HUES6 (cell line): ENCODE measurements at regions not wholly inside any gene's neighbourhood (a gene's known extent, or its start where the extent isn't known, plus 50 kb on each side); places are given as distances from the start of the nearest gene placed in this dataset.
"Not testable (repeated sequence)": the region's sequence is repeated elsewhere in the genome, so short reads cannot be mapped to it uniquely, and the experiment has no call there.

Source experiments
- H3K27ac ChIP-seq: 2 replicates; pipeline ENCODE4 v1.7.0; 2013; ENCODE audit warnings: low read depth, mild to moderate bottlenecking, low read length, inconsistent platforms
- H3K27me3 ChIP-seq: 2 replicates; pipeline ENCODE4 v1.6.1; 2013; ENCODE audit warnings: low read length; ENCODE audit not compliant: control insufficient read depth, insufficient read depth
- H3K36me3 ChIP-seq: 2 replicates; pipeline ENCODE4 v1.6.1; 2013; ENCODE audit warnings: low read length; ENCODE audit not compliant: control insufficient read depth, insufficient read depth
- H3K4me1 ChIP-seq: 2 replicates; pipeline ENCODE4 v1.6.1; 2013; ENCODE audit warnings: low read length; ENCODE audit not compliant: control insufficient read depth, insufficient read depth
- H3K4me3 ChIP-seq: 2 replicates; pipeline ENCODE4 v1.5.1; 2013; ENCODE audit warnings: low read depth, low read length
- H3K9ac ChIP-seq: one replicate; pipeline ENCODE4 v1.6.1; 2013; ENCODE audit warnings: mild to moderate bottlenecking, low read length
- H3K9me3 ChIP-seq: 2 replicates; pipeline ENCODE4 v1.6.1; 2013; ENCODE audit warnings: low read depth, low read length; ENCODE audit not compliant: control insufficient read depth, insufficient read depth

DNA sequence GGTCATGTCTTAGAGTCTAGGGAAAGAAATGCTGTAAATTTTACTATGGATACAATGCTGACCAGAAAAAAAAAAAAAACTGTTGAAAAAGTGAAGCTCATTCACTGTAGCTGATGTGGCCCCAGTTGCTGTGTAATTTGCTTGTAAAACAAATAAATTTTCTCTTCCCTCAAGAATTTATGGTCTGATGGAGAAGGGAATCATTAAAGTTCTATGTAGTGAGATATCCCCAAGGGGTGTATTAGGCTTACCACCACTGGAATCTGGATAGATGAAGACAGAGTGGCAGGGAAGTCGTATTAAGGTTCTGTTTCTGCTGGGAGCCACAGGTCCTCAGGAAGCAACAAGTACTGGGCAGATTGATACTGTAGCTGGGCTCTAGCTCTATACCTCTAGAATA lies 860.0 kb downstream of the LTN1 start:
- peaks cover 27% of the 10 kb centered on the region for H3K9me3 ChIP-seq
- no peak overlapping the region for H3K4me3 ChIP-seq
- no peak overlapping the region for H3K9ac ChIP-seq
- H3K4me1 ChIP-seq, result no peaks in the 10 kb centered on the region
- H3K27ac ChIP-seq, result no peak overlapping the region
- H3K36me3 ChIP-seq, result no peaks in the 10 kb centered on the region
- no peaks in the 10 kb centered on the region for H3K27me3 ChIP-seq

DNA sequence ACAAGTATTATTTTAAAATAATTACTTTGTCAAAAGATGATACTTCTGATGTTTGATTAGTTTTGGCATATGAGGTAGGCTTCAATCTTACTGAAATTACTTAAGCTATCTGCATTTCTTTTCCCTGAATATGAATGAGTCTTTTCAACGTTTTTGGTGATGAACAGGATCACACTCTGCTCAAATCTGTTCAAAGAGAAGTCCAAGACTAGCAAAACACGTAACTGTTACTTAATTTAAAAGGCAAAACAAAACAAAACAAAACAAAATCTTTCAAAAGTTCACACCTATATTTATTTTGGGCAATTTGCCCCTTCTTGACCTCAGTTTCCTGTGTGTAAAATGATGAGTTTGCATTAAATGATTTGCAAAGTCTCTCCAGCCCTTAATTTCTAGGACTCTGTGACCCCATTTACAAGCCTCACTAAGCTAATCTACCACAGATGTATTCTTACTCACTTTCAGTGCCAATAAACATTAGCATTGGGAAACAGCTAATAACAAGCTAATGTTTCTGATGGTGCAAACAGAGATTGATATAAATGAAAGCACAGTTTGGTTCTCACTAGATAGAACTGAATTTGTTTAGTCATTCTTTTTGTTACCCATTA lies 865.4 kb downstream of the LTN1 start:
- no peaks in the 10 kb centered on the region for H3K27me3 ChIP-seq
- no peaks in the 10 kb centered on the region for H3K36me3 ChIP-seq
- H3K27ac ChIP-seq, result no peak overlapping the region
- H3K9ac ChIP-seq, result no peak overlapping the region
- H3K9me3 ChIP-seq, result peaks cover 20% of the 10 kb centered on the region
- H3K4me1 ChIP-seq, result no peaks in the 10 kb centered on the region
- H3K4me3 ChIP-seq, result no peak overlapping the region

DNA sequence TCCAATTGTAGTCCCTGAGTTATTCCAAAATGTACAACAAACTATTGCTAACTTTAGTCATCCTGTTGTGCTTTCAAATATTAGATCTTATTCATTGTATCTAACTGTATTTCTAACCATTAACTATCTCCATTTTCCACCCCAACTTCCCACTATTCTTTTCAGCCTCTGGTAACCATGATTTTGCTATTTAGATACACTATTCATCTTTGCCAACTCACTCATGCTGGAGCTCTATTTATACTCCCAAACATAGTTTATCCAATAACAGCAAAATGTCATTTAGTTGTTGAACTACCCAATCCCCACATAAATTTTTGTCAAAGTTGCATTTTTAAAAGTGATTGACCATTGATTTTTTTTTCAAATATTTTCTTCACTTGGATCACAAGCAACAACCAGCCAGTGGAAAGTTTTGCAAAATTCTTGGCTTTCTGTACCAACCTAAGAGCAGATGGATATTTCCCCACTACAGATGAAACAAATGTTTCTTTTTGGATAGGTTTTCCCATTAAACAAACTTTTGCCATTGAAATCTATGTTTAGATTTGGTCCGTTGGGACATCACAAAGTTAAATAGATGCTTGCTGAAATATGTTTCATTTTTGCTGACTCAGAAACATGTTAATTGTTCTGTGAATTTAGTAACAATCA lies 866.0 kb downstream of the LTN1 start:
- H3K4me1 ChIP-seq, result no peaks in the 10 kb centered on the region
- H3K9me3 ChIP-seq, result peaks cover 15% of the 10 kb centered on the region
- H3K36me3 ChIP-seq, result no peaks in the 10 kb centered on the region
- H3K9ac ChIP-seq, result no peak overlapping the region
- H3K27me3 ChIP-seq, result no peaks in the 10 kb centered on the region
- no peak overlapping the region for H3K4me3 ChIP-seq
- H3K27ac ChIP-seq, result no peak overlapping the region

DNA sequence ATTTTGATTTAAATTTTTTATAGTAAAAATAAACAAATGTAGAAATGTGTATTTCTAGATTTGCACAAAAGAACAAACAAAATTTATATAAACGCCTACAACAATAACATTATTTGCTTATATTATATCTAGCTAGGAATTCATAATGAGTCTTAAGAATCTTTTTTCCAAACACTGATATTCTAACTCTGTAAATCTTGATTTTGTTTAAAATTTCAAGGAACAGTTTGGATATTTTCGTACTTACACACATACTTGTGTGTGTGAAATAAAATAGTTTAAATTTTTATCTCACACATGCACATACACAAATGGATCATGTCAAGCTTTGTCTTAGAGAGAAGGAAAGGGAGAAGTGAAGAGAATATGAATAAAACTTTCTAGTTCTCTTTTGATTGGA lies 868.1 kb downstream of the LTN1 start:
- Histone ChIP-seq H3K27me3 (no peaks in the 10 kb centered on the region), H3K4me1 (no peaks in the 10 kb centered on the region), H3K4me3 (no peak overlapping the region), H3K36me3 (no peaks in the 10 kb centered on the region), H3K9ac (no peak overlapping the region), H3K9me3 (no peaks in the 10 kb centered on the region), H3K27ac (no peak overlapping the region)

DNA sequence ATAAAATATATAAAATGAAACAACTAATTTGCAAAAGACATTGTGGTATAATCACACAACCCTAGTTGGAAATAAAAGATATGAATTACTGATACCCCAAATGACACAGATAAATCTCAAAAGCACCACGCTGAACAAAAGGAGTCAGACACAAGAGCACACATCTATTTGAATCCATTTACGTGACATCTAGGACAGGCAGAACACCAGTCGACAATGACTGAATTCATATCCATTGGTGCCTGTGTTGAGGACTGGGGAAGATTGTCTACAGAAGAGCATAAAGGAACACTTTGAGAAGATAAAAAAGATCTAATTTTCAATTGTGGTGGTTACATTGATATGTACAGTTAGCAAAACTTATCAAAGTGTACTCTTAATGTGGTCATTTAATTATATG lies 874.1 kb downstream of the LTN1 start:
- H3K9ac ChIP-seq, result no peak overlapping the region
- H3K4me1 ChIP-seq, result no peaks in the 10 kb centered on the region
- H3K27ac ChIP-seq, result no peak overlapping the region
- no peaks in the 10 kb centered on the region for H3K27me3 ChIP-seq
- no peaks in the 10 kb centered on the region for H3K9me3 ChIP-seq
- no peaks in the 10 kb centered on the region for H3K36me3 ChIP-seq
- no peak overlapping the region for H3K4me3 ChIP-seq

DNA sequence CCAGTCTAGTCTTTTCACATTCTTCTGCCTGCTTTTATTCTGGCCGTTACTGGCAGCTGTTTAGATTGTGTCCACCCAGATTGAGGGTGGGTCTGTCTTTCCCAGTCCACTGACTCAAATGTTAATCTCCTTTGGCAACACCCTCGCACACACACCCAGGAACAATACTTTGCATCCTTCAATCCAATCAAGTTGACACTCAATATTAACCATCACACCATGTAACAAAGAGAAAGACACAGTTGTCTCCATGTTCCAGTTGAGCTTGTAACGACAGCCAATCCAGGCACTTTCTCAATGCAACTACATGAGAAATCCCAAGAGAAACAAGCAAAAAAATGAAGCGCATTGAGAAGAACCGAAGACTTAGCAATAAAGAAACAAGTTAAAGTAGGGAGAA lies 877.7 kb downstream of the LTN1 start:
- not testable (repeated sequence) for H3K4me3 ChIP-seq, H3K27ac ChIP-seq, H3K27me3 ChIP-seq, H3K9me3 ChIP-seq, H3K36me3 ChIP-seq, H3K9ac ChIP-seq, H3K4me1 ChIP-seq

DNA sequence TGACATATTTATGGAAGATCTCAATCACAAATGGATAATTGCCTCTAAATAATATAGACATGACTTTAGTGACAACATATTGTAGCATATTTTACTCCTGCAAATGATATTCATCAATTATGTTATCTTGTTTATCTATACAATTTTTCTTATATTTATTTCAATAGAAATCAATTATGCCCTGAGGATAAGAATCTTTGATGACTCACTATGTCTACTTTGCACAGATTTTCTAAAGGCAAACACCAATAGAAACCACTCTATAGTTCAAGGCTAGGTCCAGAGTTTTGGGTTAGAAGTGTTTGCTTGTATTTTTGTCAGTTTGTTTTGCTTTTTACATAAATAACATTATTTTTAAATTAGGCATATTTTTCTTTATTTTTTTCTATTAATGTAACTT lies 879.0 kb downstream of the LTN1 start:
- H3K27me3 ChIP-seq, result no peaks in the 10 kb centered on the region
- H3K4me3 ChIP-seq, result no peak overlapping the region
- H3K9me3 ChIP-seq, result no peaks in the 10 kb centered on the region; the same call in 1 of the 2 replicates
- no peaks in the 10 kb centered on the region for H3K36me3 ChIP-seq
- no peak overlapping the region for H3K9ac ChIP-seq
- H3K27ac ChIP-seq, result no peak overlapping the region
- no peaks in the 10 kb centered on the region for H3K4me1 ChIP-seq

DNA sequence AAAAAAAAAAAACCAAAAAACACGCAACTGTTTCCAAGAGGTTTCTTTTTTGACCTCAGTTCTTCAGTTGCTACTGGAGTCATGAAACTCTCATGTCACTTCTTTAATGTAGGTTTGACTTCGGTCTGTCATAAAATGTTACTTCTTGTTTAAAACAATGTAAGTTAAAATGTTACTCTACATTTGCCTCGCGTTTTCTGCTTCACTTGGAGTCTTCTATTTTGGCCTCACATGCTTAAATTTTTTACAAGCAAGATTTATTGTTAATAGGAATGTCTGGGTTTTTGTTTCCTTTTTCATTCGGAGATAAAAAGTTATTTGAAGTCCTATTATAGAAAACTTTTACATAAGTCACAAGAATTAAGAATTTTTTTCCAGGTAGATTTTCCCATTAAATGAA lies 880.2 kb downstream of the LTN1 start:
- H3K4me1 ChIP-seq, result no peaks in the 10 kb centered on the region
- H3K9me3 ChIP-seq, result no peaks in the 10 kb centered on the region; the same call in 1 of the 2 replicates
- no peaks in the 10 kb centered on the region for H3K27me3 ChIP-seq

DNA sequence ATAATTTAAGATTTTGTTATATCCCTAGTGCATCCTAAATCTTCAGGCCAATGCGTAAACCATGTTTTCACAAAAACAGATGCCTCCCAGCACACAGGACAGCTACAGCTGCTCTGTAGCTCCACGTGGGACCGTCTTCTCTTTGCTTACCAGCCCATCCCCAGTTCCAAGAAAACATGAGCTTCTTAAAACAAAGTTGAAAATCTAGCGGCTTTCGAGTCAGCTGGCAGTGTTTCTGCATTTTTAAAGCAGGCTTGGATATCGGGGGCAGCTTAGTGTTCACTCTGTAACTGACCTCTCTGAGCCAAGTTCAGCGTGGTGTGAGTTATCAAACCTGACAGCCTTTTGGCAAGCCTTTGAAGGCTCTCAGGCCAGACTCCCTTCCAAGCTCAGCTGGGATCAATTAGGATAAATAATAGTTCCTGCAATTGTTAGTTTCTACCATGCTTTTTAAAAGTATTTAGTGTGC lies 881.5 kb downstream of the LTN1 start:
- H3K9ac ChIP-seq, result no peak overlapping the region
- H3K9me3 ChIP-seq, result no peaks in the 10 kb centered on the region; the same call in 1 of the 2 replicates
- no peak overlapping the region for H3K4me3 ChIP-seq
- H3K36me3 ChIP-seq, result no peaks in the 10 kb centered on the region
- H3K27ac ChIP-seq, result no peak overlapping the region
- no peaks in the 10 kb centered on the region for H3K27me3 ChIP-seq
- no peaks in the 10 kb centered on the region for H3K4me1 ChIP-seq

More for the DNA sequence above, 880.2 kb downstream of the LTN1 start:
- Histone ChIP-seq H3K36me3 (no peaks in the 10 kb centered on the region), H3K9ac (no peak overlapping the region), H3K4me3 (no peak overlapping the region), H3K27ac (no peak overlapping the region)

DNA sequence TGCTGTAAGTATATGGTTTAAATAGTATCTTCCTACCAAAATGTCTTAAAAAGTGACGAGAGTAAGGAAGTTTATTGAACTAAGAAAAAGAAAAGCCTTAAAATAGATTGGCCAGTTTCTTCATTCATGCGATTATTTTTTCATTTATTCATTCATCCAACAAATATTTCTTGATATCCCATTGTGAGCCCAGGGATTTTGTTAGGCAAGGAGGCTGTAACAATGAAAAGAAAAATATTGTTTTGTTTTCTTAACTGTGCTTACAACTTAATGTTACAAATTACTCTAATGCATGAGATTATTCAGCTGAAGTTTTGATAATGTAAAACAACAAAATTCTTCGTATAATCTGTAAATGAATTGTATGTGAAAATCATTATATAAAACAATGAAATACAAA lies 882.0 kb downstream of the LTN1 start:
- H3K9ac ChIP-seq, result no peak overlapping the region
- no peak overlapping the region for H3K4me3 ChIP-seq
- H3K36me3 ChIP-seq, result no peaks in the 10 kb centered on the region
- H3K4me1 ChIP-seq, result no peaks in the 10 kb centered on the region
- H3K27ac ChIP-seq, result no peak overlapping the region
- H3K9me3 ChIP-seq, result no peaks in the 10 kb centered on the region; the same call in 1 of the 2 replicates
- no peaks in the 10 kb centered on the region for H3K27me3 ChIP-seq

DNA sequence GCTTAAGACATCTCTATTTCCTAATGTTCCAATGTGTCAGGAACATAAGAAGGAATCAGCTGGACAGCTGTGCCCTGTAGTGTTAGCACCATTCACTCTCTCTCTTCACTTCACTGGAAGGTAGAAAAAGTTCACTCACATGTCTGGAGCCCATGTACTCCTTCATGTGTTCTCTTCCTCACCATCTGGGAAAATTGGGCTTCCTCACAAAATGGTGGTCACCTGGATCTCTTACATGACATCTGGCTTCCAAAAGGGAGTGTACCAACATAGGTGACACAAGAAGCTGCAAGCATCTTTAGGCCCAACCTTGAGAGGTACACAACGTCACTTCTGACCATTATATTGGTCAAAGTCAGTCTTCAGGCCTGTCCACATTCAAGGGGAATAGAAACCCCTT lies 882.6 kb downstream of the LTN1 start:
- Histone ChIP-seq H3K9me3 (no peaks in the 10 kb centered on the region; the same call in 1 of the 2 replicates), H3K27me3 (no peaks in the 10 kb centered on the region), H3K36me3 (no peaks in the 10 kb centered on the region), H3K27ac (no peak overlapping the region), H3K4me3 (no peak overlapping the region), H3K4me1 (no peaks in the 10 kb centered on the region), H3K9ac (no peak overlapping the region)
